ENCODE measurements at regions not wholly inside any gene's neighbourhood (a gene's known extent, or its start where the extent isn't known, plus 50 kb on each side); places are given as distances from the start of the nearest gene placed in this dataset.

DNA sequence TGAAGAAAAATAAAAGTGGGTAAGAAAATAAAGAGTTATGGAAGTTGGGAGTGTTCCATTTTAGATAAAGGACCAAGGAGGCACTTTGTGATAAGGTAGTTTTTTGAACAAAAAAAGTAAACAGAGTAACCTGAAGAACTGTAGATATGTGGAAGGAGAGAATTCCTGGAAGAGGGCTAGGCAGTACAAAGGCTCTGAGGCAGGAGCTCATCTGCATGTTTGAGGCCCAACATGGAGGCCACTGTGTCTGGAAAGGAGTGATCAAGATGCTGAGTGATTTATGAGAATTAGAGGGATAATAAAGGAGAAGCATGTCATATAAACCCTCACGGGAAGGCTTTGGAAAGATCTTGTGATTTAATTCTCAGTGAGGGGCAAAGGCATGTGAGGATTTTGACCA, 126.5 kb downstream of the DTWD1 start:
- no peak overlapping the region for H2BK5ac ChIP-seq (ENCODE audit: low read depth, low read length, poor library complexity)
- no CpG with 5 or more reads among the region's 1 CpG for WGBS (ENCODE audit: extremely low coverage, insufficient coverage, insufficient read length)
- H3K4me2 ChIP-seq (ENCODE audit: low read length), result no peak overlapping the region
- no peak overlapping the region for H3K14ac ChIP-seq (ENCODE audit: low read length)
- H3K79me1 ChIP-seq (ENCODE audit: low read length), result no peaks in the 10 kb centered on the region
- peaks cover 1% of the 10 kb centered on the region for H3K9me3 ChIP-seq (ENCODE audit: insufficient read depth, low read depth, low read length)
- H2AK5ac ChIP-seq (ENCODE audit: low read length), result no peak overlapping the region
- H2AFZ ChIP-seq (ENCODE audit: insufficient read depth, low read length, poor library complexity), result no peak overlapping the region
- H2BK12ac ChIP-seq (ENCODE audit: low read length), result no peak overlapping the region
- H4K8ac ChIP-seq (ENCODE audit: low read depth, low read length), result no peak overlapping the region
- H3K4ac ChIP-seq (ENCODE audit: low read depth, low read length), result no peak overlapping the region
- DNase-seq, result no peak
- no peak overlapping the region for H3K18ac ChIP-seq (ENCODE audit: low read length)
- H2BK120ac ChIP-seq (ENCODE audit: insufficient read depth, low read length, poor library complexity), result no peak overlapping the region
- no peak overlapping the region for H4K91ac ChIP-seq (ENCODE audit: low read depth, low read length)
- H3K36me3 ChIP-seq (ENCODE audit: control insufficient read depth in 1 of 2, insufficient read depth in 2 of 2, low read length in 2 of 2), result no peaks in the 10 kb centered on the region
- H4K12ac ChIP-seq (ENCODE audit: low read depth, low read length), result no peak overlapping the region
- H3K27me3 ChIP-seq (ENCODE audit: insufficient read depth, low read length), result no peaks in the 10 kb centered on the region
- no peaks in the 10 kb centered on the region for H3K4me1 ChIP-seq (ENCODE audit: control insufficient read depth in 1 of 2, insufficient read depth in 2 of 2, low read length in 2 of 2)
- no peaks in the 10 kb centered on the region for H3K79me2 ChIP-seq (ENCODE audit: control insufficient read depth, insufficient read depth, low read length, poor library complexity)
- H3K23ac ChIP-seq (ENCODE audit: low read length), result no peak overlapping the region
- no peak overlapping the region for H3K9ac ChIP-seq (ENCODE audit: low read length)
- no peak overlapping the region for H3K27ac ChIP-seq (ENCODE audit: low read depth, low read length)
- no peak overlapping the region for H3K4me3 ChIP-seq (ENCODE audit: low read depth, low read length)

DNA sequence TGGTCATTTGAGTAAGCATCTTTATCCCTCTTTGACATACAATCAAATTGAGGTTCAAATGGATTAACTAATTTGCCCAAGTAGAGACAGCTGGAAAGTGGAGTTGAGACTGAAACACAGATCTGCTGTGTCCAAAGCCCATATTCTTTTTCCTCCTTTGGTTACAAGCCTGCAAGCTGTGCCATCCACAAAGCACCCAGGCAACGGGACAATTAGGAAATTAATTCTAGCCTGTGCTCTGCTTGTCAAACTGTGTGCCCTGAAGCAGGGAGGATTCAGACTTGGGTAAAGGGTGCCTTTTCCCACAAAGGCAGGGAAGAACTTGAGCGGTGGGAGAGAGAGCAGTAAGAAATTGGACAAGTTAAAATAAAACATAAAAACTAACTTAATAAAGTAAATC, 127.9 kb downstream of the DTWD1 start:
- Histone ChIP-seq H4K8ac (ENCODE audit: low read depth, low read length) (no peak overlapping the region), H3K9me3 (ENCODE audit: insufficient read depth, low read depth, low read length) (no peaks in the 10 kb centered on the region), H3K4ac (ENCODE audit: low read depth, low read length) (no peak overlapping the region), H3K18ac (ENCODE audit: low read length) (no peak overlapping the region), H2BK120ac (ENCODE audit: insufficient read depth, low read length, poor library complexity) (no peak overlapping the region), H3K79me1 (ENCODE audit: low read length) (no peaks in the 10 kb centered on the region), H2BK12ac (ENCODE audit: low read length) (no peak overlapping the region), H3K27ac (ENCODE audit: low read depth, low read length) (no peak overlapping the region), H3K14ac (ENCODE audit: low read length) (no peak overlapping the region), H3K79me2 (ENCODE audit: control insufficient read depth, insufficient read depth, low read length, poor library complexity) (no peaks in the 10 kb centered on the region), H3K4me3 (ENCODE audit: low read depth, low read length) (no peak overlapping the region), H4K12ac (ENCODE audit: low read depth, low read length) (no peak overlapping the region), H3K4me1 (ENCODE audit: control insufficient read depth in 1 of 2, insufficient read depth in 2 of 2, low read length in 2 of 2) (no peaks in the 10 kb centered on the region), H2AK5ac (ENCODE audit: low read length) (no peak overlapping the region), H3K27me3 (ENCODE audit: insufficient read depth, low read length) (no peaks in the 10 kb centered on the region), H2BK5ac (ENCODE audit: low read depth, low read length, poor library complexity) (no peak overlapping the region), H4K91ac (ENCODE audit: low read depth, low read length) (no peak overlapping the region), H3K23ac (ENCODE audit: low read length) (no peak overlapping the region), H3K4me2 (ENCODE audit: low read length) (no peak overlapping the region), H3K36me3 (ENCODE audit: control insufficient read depth in 1 of 2, insufficient read depth in 2 of 2, low read length in 2 of 2) (no peaks in the 10 kb centered on the region), H2AFZ (ENCODE audit: insufficient read depth, low read length, poor library complexity) (no peak overlapping the region), H3K9ac (ENCODE audit: low read length) (no peak overlapping the region)
- DNase-seq, result no peak
- WGBS (ENCODE audit: extremely low coverage, insufficient coverage, insufficient read length), result no CpG with 5 or more reads among the region's 2 CpGs

DNA sequence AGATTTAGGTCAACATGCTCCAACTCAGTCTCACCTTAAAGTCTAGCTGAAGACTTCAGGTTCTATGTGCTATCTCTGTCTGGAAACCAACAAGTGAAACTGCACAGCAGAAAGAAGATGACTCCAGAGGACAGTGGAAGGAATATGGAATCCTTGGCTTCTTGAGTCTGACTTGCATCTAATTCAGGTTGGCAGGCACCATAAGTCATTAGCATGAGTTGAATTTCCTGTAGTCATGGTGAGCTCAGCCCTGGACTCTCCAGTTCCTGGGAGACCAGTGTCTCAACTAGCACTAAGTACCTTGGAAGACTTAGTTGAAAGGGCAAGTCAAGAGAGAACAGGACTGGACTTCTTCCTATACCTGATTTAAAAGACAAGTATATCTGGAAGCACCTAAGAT, 129.7 kb downstream of the DTWD1 start:
- H2BK120ac ChIP-seq (ENCODE audit: insufficient read depth, low read length, poor library complexity), result no peak overlapping the region
- H3K27me3 ChIP-seq (ENCODE audit: insufficient read depth, low read length), result no peaks in the 10 kb centered on the region
- no peak overlapping the region for H3K14ac ChIP-seq (ENCODE audit: low read length)
- H2BK12ac ChIP-seq (ENCODE audit: low read length), result no peak overlapping the region
- H3K79me1 ChIP-seq (ENCODE audit: low read length), result no peaks in the 10 kb centered on the region
- no peak overlapping the region for H3K9ac ChIP-seq (ENCODE audit: low read length)
- H2AK5ac ChIP-seq (ENCODE audit: low read length), result no peak overlapping the region
- H3K4me2 ChIP-seq (ENCODE audit: low read length), result no peak overlapping the region
- no peak overlapping the region for H3K23ac ChIP-seq (ENCODE audit: low read length)
- H2BK5ac ChIP-seq (ENCODE audit: low read depth, low read length, poor library complexity), result no peak overlapping the region
- no peak for DNase-seq
- no peak overlapping the region for H3K27ac ChIP-seq (ENCODE audit: low read depth, low read length)
- no peaks in the 10 kb centered on the region for H3K79me2 ChIP-seq (ENCODE audit: control insufficient read depth, insufficient read depth, low read length, poor library complexity)
- H4K12ac ChIP-seq (ENCODE audit: low read depth, low read length), result no peak overlapping the region
- no peak overlapping the region for H4K91ac ChIP-seq (ENCODE audit: low read depth, low read length)
- no peak overlapping the region for H4K8ac ChIP-seq (ENCODE audit: low read depth, low read length)
- no peaks in the 10 kb centered on the region for H3K4me1 ChIP-seq (ENCODE audit: control insufficient read depth in 1 of 2, insufficient read depth in 2 of 2, low read length in 2 of 2)
- no peak overlapping the region for H3K18ac ChIP-seq (ENCODE audit: low read length)
- no peak overlapping the region for H3K4ac ChIP-seq (ENCODE audit: low read depth, low read length)
- no peak overlapping the region for H3K4me3 ChIP-seq (ENCODE audit: low read depth, low read length)
- no peaks in the 10 kb centered on the region for H3K36me3 ChIP-seq (ENCODE audit: control insufficient read depth in 1 of 2, insufficient read depth in 2 of 2, low read length in 2 of 2)
- H3K9me3 ChIP-seq (ENCODE audit: insufficient read depth, low read depth, low read length), result no peaks in the 10 kb centered on the region
- no peak overlapping the region for H2AFZ ChIP-seq (ENCODE audit: insufficient read depth, low read length, poor library complexity)

DNA sequence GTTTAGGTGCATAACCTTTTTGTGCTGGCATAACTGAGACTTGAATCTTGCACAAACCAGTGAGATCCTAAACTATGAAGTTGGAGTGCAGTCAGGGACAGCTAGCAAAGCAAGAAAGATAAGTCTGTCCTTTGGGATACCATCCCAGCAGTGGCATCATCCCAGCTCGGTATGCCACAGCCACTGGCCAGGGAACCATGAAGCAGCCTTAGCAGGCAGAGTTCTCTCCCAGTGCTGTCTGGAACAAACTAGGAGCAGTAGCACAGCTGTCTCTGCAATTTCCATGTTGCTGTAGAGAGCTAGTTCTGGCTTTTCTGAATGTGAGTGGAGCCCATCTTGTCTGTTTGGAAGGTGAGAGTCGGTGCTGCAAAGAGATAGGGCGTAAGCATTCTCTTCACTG, 130.3 kb downstream of the DTWD1 start:
- Histone ChIP-seq H2AFZ (ENCODE audit: insufficient read depth, low read length, poor library complexity) (no peak overlapping the region), H4K8ac (ENCODE audit: low read depth, low read length) (no peak overlapping the region), H2BK12ac (ENCODE audit: low read length) (no peak overlapping the region), H2BK5ac (ENCODE audit: low read depth, low read length, poor library complexity) (no peak overlapping the region), H3K79me1 (ENCODE audit: low read length) (no peaks in the 10 kb centered on the region), H3K14ac (ENCODE audit: low read length) (no peak overlapping the region), H3K9ac (ENCODE audit: low read length) (no peak overlapping the region), H4K12ac (ENCODE audit: low read depth, low read length) (no peak overlapping the region), H3K23ac (ENCODE audit: low read length) (no peak overlapping the region), H3K27me3 (ENCODE audit: insufficient read depth, low read length) (no peaks in the 10 kb centered on the region), H3K79me2 (ENCODE audit: control insufficient read depth, insufficient read depth, low read length, poor library complexity) (no peaks in the 10 kb centered on the region), H2BK120ac (ENCODE audit: insufficient read depth, low read length, poor library complexity) (no peak overlapping the region), H3K4me2 (ENCODE audit: low read length) (no peak overlapping the region), H3K4me1 (ENCODE audit: control insufficient read depth in 1 of 2, insufficient read depth in 2 of 2, low read length in 2 of 2) (no peaks in the 10 kb centered on the region), H3K27ac (ENCODE audit: low read depth, low read length) (no peak overlapping the region), H3K9me3 (ENCODE audit: insufficient read depth, low read depth, low read length) (no peaks in the 10 kb centered on the region), H3K4ac (ENCODE audit: low read depth, low read length) (no peak overlapping the region), H3K4me3 (ENCODE audit: low read depth, low read length) (no peak overlapping the region), H4K91ac (ENCODE audit: low read depth, low read length) (no peak overlapping the region), H2AK5ac (ENCODE audit: low read length) (no peak overlapping the region), H3K18ac (ENCODE audit: low read length) (no peak overlapping the region), H3K36me3 (ENCODE audit: control insufficient read depth in 1 of 2, insufficient read depth in 2 of 2, low read length in 2 of 2) (no peaks in the 10 kb centered on the region)
- no CpG with 5 or more reads among the region's 3 CpGs for WGBS (ENCODE audit: extremely low coverage, insufficient coverage, insufficient read length)
- DNase-seq, result no peak

DNA sequence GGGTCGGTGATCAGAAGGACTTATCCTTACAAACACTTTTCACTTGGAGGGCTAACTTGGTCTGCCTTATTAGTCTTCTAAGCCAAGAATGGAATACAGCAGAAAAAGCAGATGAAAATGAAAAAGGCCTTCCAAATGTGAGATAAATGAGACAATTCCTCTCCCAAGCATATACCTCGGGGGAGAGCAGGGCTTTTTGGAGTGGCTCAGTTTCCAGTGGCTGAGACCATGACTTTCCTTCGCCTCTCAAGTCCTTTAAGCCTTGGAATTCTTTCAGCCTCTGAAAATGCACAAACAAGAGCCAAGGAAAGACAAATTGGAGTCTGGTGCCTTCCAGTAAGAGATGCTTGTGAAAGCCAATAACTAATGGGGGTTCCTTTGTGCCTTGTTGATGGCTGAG, 130.9 kb downstream of the DTWD1 start:
- Histone ChIP-seq H3K18ac (ENCODE audit: low read length) (no peak overlapping the region), H2AFZ (ENCODE audit: insufficient read depth, low read length, poor library complexity) (no peak overlapping the region), H3K4me2 (ENCODE audit: low read length) (no peak overlapping the region), H2AK5ac (ENCODE audit: low read length) (no peak overlapping the region), H4K12ac (ENCODE audit: low read depth, low read length) (no peak overlapping the region), H3K14ac (ENCODE audit: low read length) (no peak overlapping the region), H3K9ac (ENCODE audit: low read length) (no peak overlapping the region), H3K79me1 (ENCODE audit: low read length) (no peaks in the 10 kb centered on the region), H3K27ac (ENCODE audit: low read depth, low read length) (no peak overlapping the region), H2BK12ac (ENCODE audit: low read length) (peak overlapping the region; percentile 30), H4K91ac (ENCODE audit: low read depth, low read length) (no peak overlapping the region), H3K4ac (ENCODE audit: low read depth, low read length) (no peak overlapping the region), H3K27me3 (ENCODE audit: insufficient read depth, low read length) (no peaks in the 10 kb centered on the region), H3K9me3 (ENCODE audit: insufficient read depth, low read depth, low read length) (no peaks in the 10 kb centered on the region), H2BK120ac (ENCODE audit: insufficient read depth, low read length, poor library complexity) (no peak overlapping the region), H3K79me2 (ENCODE audit: control insufficient read depth, insufficient read depth, low read length, poor library complexity) (no peaks in the 10 kb centered on the region), H3K4me3 (ENCODE audit: low read depth, low read length) (no peak overlapping the region), H4K8ac (ENCODE audit: low read depth, low read length) (no peak overlapping the region), H3K4me1 (ENCODE audit: control insufficient read depth in 1 of 2, insufficient read depth in 2 of 2, low read length in 2 of 2) (no peaks in the 10 kb centered on the region), H3K36me3 (ENCODE audit: control insufficient read depth in 1 of 2, insufficient read depth in 2 of 2, low read length in 2 of 2) (no peaks in the 10 kb centered on the region), H2BK5ac (ENCODE audit: low read depth, low read length, poor library complexity) (no peak overlapping the region), H3K23ac (ENCODE audit: low read length) (no peak overlapping the region)
- DNase-seq, result no peak
- WGBS (ENCODE audit: extremely low coverage, insufficient coverage, insufficient read length), result no CpG with 5 or more reads among the region's 3 CpGs
